ENCODE measurements at regions not wholly inside any gene's neighbourhood (a gene's known extent, or its start where the extent isn't known, plus 50 kb on each side); places are given as distances from the start of the nearest gene placed in this dataset.
"Not testable (repeated sequence)": the region's sequence is repeated elsewhere in the genome, so short reads cannot be mapped to it uniquely, and the experiment has no call there.

DNA sequence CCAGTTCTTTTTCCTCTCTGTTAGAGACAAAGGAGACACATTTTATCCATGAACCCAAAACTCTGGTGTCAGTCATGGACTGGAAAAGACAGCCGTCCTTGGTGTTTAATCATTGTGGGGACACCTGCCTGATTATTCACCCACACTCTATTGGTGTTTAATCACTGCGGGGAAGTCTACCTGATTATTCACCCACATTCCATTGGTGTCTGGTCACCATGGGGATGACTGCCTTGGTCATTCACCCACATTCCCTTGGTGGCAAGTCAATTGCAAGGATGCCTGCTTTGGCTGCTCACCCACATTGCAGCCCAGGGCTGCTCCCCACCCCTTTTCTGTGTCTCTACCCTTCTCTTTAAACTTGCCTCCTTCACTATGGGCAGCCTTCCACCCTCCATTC, 589.7 kb upstream of the AMELY start:
- no peak overlapping the region for H3K4me2 ChIP-seq (ENCODE audit: low read length)
- no peak overlapping the region for H3K9ac ChIP-seq (ENCODE audit: low read length)
- no peak overlapping the region for H2AFZ ChIP-seq (ENCODE audit: low read length)
- H3K9me2 ChIP-seq (ENCODE audit: low read depth, low read length), result no peaks in the 10 kb centered on the region
- no peaks in the 10 kb centered on the region for H3K27me3 ChIP-seq (ENCODE audit: insufficient read depth, low read length)
- no peaks in the 10 kb centered on the region for H3K9me3 ChIP-seq (ENCODE audit: low read length)
- H3F3A ChIP-seq (ENCODE audit: insufficient read depth, low read length), result no peaks in the 10 kb centered on the region
- no peak overlapping the region for H3K4me3 ChIP-seq (ENCODE audit: low read depth, low read length, poor library complexity, severe bottlenecking)
- TF ChIP-seq, protein P1, sequence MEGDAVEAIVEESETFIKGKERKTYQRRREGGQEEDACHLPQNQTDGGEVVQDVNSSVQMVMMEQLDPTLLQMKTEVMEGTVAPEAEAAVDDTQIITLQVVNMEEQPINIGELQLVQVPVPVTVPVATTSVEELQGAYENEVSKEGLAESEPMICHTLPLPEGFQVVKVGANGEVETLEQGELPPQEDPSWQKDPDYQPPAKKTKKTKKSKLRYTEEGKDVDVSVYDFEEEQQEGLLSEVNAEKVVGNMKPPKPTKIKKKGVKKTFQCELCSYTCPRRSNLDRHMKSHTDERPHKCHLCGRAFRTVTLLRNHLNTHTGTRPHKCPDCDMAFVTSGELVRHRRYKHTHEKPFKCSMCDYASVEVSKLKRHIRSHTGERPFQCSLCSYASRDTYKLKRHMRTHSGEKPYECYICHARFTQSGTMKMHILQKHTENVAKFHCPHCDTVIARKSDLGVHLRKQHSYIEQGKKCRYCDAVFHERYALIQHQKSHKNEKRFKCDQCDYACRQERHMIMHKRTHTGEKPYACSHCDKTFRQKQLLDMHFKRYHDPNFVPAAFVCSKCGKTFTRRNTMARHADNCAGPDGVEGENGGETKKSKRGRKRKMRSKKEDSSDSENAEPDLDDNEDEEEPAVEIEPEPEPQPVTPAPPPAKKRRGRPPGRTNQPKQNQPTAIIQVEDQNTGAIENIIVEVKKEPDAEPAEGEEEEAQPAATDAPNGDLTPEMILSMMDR (IDR thresholded peaks at IDR 0.05; ENCODE audit: low read length), result no peak
- TF ChIP-seq EZH2 (IDR thresholded peaks at IDR 0.05; ENCODE audit: borderline replicate concordance, low read length), result no peak
- H3K79me2 ChIP-seq (ENCODE audit: insufficient read depth, low read length), result no peaks in the 10 kb centered on the region
- H3K36me3 ChIP-seq (ENCODE audit: insufficient read depth, low read length), result no peaks in the 10 kb centered on the region; the same call in 1 of the 2 replicates
- no peaks in the 10 kb centered on the region for H3K4me1 ChIP-seq (ENCODE audit: insufficient read depth, low read length, severe bottlenecking)
- no peak overlapping the region for H3K27ac ChIP-seq (ENCODE audit: low read depth, low read length, poor library complexity, severe bottlenecking)
- H4K20me1 ChIP-seq (ENCODE audit: insufficient read depth, low read length), result no peaks in the 10 kb centered on the region

DNA sequence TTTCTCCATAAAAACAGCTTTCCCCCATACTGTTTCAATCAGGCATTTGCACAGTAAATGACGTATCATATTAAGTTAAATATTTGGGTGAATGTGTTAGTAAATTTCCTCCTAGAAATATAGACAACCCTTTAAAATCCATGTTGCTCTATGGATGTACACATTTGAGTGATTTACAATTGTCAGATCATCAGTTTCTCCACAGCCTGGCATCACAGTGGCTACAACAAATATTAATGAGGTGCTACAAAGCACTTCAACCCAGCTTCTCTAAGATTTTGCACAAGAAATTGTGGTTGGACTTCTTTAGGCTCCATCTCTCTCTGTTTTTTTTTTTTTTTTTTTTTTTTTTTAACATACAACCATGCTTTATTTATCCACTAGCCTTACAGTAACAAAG, 584.4 kb upstream of the AMELY start:
- TF ChIP-seq, protein P1 (IDR thresholded peaks at IDR 0.05; ENCODE audit: low read length), result no peak
- no peak for TF ChIP-seq EZH2 (IDR thresholded peaks at IDR 0.05; ENCODE audit: borderline replicate concordance, low read length)
- Histone ChIP-seq H2AFZ (ENCODE audit: low read length) (no peak overlapping the region), H3K4me2 (ENCODE audit: low read length) (no peak overlapping the region), H3K27me3 (ENCODE audit: insufficient read depth, low read length) (no peaks in the 10 kb centered on the region), H3F3A (ENCODE audit: insufficient read depth, low read length) (no peaks in the 10 kb centered on the region), H3K79me2 (ENCODE audit: insufficient read depth, low read length) (no peaks in the 10 kb centered on the region), H3K36me3 (ENCODE audit: insufficient read depth, low read length) (no peaks in the 10 kb centered on the region), H3K9me2 (ENCODE audit: low read depth, low read length) (no peaks in the 10 kb centered on the region), H3K9me3 (ENCODE audit: low read length) (no peaks in the 10 kb centered on the region), H3K4me3 (ENCODE audit: low read depth, low read length, poor library complexity, severe bottlenecking) (no peak overlapping the region), H3K4me1 (ENCODE audit: insufficient read depth, low read length, severe bottlenecking) (no peaks in the 10 kb centered on the region), H4K20me1 (ENCODE audit: insufficient read depth, low read length) (no peaks in the 10 kb centered on the region), H3K9ac (ENCODE audit: low read length) (no peak overlapping the region), H3K27ac (ENCODE audit: low read depth, low read length, poor library complexity, severe bottlenecking) (no peak overlapping the region)

DNA sequence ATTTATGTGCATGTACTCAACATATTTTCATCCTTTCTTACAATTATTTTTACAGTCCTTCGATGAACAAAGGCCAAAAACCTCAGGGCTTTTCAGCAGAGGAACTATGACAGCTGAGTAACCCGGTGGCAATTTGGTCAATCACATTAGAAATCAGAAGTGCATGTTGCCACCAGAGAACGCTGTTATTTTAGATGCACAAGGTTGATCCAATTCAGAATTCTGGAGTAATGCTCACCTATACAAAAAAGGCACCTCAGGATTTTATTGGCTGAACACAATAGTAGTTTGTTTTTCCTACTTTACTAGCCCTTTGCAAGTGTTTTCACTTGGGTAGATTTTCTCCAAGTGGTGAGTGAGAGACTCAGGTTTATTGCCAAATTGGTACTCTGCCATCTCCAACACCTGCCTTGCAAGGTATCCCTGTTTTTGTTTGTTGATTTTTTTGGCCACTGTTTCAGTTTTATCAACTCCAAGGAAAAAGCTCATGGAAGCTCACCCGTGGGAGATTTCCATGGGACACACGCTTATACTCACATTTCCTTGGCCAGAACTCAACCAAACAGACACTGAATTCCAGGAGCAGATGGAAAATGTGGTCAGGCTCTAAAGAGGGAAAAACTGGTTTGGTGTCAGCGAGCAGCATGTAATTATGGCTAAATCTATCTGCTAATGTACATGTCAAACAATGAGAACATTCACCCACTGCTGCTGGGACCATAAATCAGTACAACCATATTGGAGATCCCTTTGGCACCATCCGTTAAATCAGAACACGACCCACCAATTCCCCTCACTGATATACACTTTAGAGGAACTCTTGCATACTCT, 573.1 kb upstream of the AMELY start:
- not testable (repeated sequence) for H3K4me1 ChIP-seq (ENCODE audit: insufficient read depth, low read length, severe bottlenecking); H3K9ac ChIP-seq (ENCODE audit: low read length); H3K27me3 ChIP-seq (ENCODE audit: insufficient read depth, low read length); H3K9me3 ChIP-seq (ENCODE audit: low read length); H2AFZ ChIP-seq (ENCODE audit: low read length); H3F3A ChIP-seq (ENCODE audit: insufficient read depth, low read length); H3K4me3 ChIP-seq (ENCODE audit: low read depth, low read length, poor library complexity, severe bottlenecking); H3K27ac ChIP-seq (ENCODE audit: low read depth, low read length, poor library complexity, severe bottlenecking); H4K20me1 ChIP-seq (ENCODE audit: insufficient read depth, low read length); H3K9me2 ChIP-seq (ENCODE audit: low read depth, low read length); H3K4me2 ChIP-seq (ENCODE audit: low read length); H3K36me3 ChIP-seq (ENCODE audit: insufficient read depth, low read length); H3K79me2 ChIP-seq (ENCODE audit: insufficient read depth, low read length)

DNA sequence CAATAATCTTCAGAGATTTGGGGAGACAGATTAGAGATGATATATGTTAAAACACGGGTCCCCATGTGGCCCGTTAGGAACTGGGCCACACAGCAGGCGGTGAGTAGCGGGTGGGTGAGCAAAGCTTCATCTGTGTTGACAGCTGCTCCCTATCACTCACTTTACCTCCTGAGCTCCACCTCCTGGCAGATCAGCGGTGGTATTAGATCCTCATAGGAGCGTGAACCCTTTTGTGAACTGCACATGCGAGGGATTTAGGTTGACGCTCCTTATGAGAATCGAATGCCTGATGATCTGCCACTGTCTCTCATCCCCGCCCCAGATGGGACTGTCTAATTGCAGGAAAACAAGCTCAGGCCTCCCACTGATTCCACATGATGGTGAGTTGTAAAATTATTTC, 560.4 kb upstream of the AMELY start:
- Histone ChIP-seq H3K9me3 (ENCODE audit: low read length) (no peaks in the 10 kb centered on the region), H3K79me2 (ENCODE audit: insufficient read depth, low read length) (no peaks in the 10 kb centered on the region), H3K27ac (ENCODE audit: low read depth, low read length, poor library complexity, severe bottlenecking) (no peak overlapping the region), H3F3A (ENCODE audit: insufficient read depth, low read length) (no peaks in the 10 kb centered on the region), H3K27me3 (ENCODE audit: insufficient read depth, low read length) (no peaks in the 10 kb centered on the region), H3K4me1 (ENCODE audit: insufficient read depth, low read length, severe bottlenecking) (peaks cover 5% of the 10 kb centered on the region), H3K9ac (ENCODE audit: low read length) (no peak overlapping the region), H3K9me2 (ENCODE audit: low read depth, low read length) (no peaks in the 10 kb centered on the region), H3K4me3 (ENCODE audit: low read depth, low read length, poor library complexity, severe bottlenecking) (no peak overlapping the region), H4K20me1 (ENCODE audit: insufficient read depth, low read length) (no peaks in the 10 kb centered on the region), H3K36me3 (ENCODE audit: insufficient read depth, low read length) (no peaks in the 10 kb centered on the region), H2AFZ (ENCODE audit: low read length) (no peak overlapping the region), H3K4me2 (ENCODE audit: low read length) (no peak overlapping the region)
- TF ChIP-seq, protein P1 (IDR thresholded peaks at IDR 0.05; ENCODE audit: low read length), result peak; percentile 42
- no peak for TF ChIP-seq EZH2 (IDR thresholded peaks at IDR 0.05; ENCODE audit: borderline replicate concordance, low read length)
